Transverse colon (tissue), 4 donors: ENCODE measurements at regions not wholly inside any gene's neighbourhood (a gene's known extent, or its start where the extent isn't known, plus 50 kb on each side); places are given as distances from the start of the nearest gene placed in this dataset.

Experiments
- DNase-seq: peaks from one replicate; pipeline ENCODE4 v3.0.0-alpha.2; 2019
- H3K27ac ChIP-seq, 4 donors: fragments of 200-600 bp; sonication (generic); 2 replicates each; pipeline ENCODE4 v1.5.1; 2016 to 2018; ENCODE audit warnings: inconsistent platforms in 4 of 4
- H3K27me3 ChIP-seq: fragments of 200-600 bp; sonication (generic); 2 replicates; pipeline ENCODE4 v1.5.1; 2017; ENCODE audit warnings: inconsistent platforms
- H3K36me3 ChIP-seq, 4 donors: fragments of 200-600 bp; sonication (generic); 2 replicates each; pipeline ENCODE4 v1.5.1; 2017 to 2019; ENCODE audit warnings: inconsistent platforms in 4 of 4
- H3K4me1 ChIP-seq, 4 donors: fragments of 200-600 bp; sonication (generic); 2 replicates each; pipeline ENCODE4 v1.5.1; 2017 to 2020; ENCODE audit warnings: inconsistent platforms in 4 of 4
- H3K4me3 ChIP-seq, 4 donors: fragments of 200-600 bp; sonication (generic); 1 replicate in 1 of 4; 2 replicates in 3 of 4; pipeline versions ENCODE4 v1.5.1 to v1.6.1; 2017 to 2019; ENCODE audit warnings: inconsistent platforms in 4 of 4
- H3K9me3 ChIP-seq, 2 donors: fragments of 200-600 bp; sonication (generic); 2 replicates each; pipeline ENCODE4 v1.5.1; 2017 to 2019; ENCODE audit warnings: inconsistent platforms in 2 of 2
- EP300 ChIP-seq: sonication (generic); formaldehyde crosslinking; IDR thresholded peaks from one replicate; pipeline ENCODE4 v1.6.1; 2017; ENCODE audit warnings: antibody characterized with exemption, low read depth
- POLR2A ChIP-seq: fragments of 450-650 bp; IDR thresholded peaks from one replicate; pipeline ENCODE4 v1.6.1; 2016; ENCODE audit warnings: antibody characterized with exemption, mild to moderate bottlenecking, moderate library complexity
- POLR2AphosphoS5 ChIP-seq, 3 donors: sonication (generic); formaldehyde crosslinking; IDR thresholded peaks; one replicate each; pipeline ENCODE4 v1.6.1; 2016; ENCODE audit warnings: antibody characterized with exemption in 3 of 3
- WGBS, 2 donors: methylation state at CpG; one replicate each; pipeline ENCODE4 v1.1.5; 2018; ENCODE audit warnings: low coverage in 1 of 2; 5-methylcytosine and 5-hydroxymethylcytosine counted together
- in situ Hi-C, 4 donors: fragments of 200-750 bp; cut with MboI; loops; one replicate each; pipeline versions ENCODE4 v1.15.0 to v1.15.1; 2017; ENCODE audit warnings: low sequenced_read_pairs in 3 of 4, low pct_ligation_motif_present in 1 of 4, low pct_unique_long_range_greater_than_20kb in 1 of 4
- intact Hi-C: fragments of 100-400 bp; cut with DNase I; formaldehyde crosslinking; loops from one replicate; pipeline ENCODE4 v1.15.1; 2023; ENCODE audit warnings: low total_unique reads
- TF ChIP-seq, protein P1 (sequence below), 5 experiments: fragments of 200-600 bp in 3 of 5; fragments of 450-650 bp in 2 of 5; sonication (generic) in 3 of 5; IDR thresholded peaks; 1 replicate in 2 of 5; 2 replicates in 3 of 5; pipeline ENCODE4 v1.5.1; 2016 to 2017; ENCODE audit warnings: antibody characterized with exemption in 5 of 5, inconsistent platforms in 3 of 5, mild to moderate bottlenecking in 2 of 5, moderate library complexity in 1 of 5

- WGBS, 2 donors: 56 to 81% methylated on average over 2 to 4 of the region's 4 CpGs
- no peaks in the 10 kb centered on the region for H3K9me3 ChIP-seq
- DNase-seq: no peak
- no peaks in the 10 kb centered on the region for H3K4me1 ChIP-seq
- no peaks in the 10 kb centered on the region for H3K36me3 ChIP-seq
- TF ChIP-seq POLR2A (no peak), POLR2AphosphoS5 (IDR thresholded peaks at IDR 0.05) (no peak), EP300 (no peak)
- TF ChIP-seq, protein P1, sequence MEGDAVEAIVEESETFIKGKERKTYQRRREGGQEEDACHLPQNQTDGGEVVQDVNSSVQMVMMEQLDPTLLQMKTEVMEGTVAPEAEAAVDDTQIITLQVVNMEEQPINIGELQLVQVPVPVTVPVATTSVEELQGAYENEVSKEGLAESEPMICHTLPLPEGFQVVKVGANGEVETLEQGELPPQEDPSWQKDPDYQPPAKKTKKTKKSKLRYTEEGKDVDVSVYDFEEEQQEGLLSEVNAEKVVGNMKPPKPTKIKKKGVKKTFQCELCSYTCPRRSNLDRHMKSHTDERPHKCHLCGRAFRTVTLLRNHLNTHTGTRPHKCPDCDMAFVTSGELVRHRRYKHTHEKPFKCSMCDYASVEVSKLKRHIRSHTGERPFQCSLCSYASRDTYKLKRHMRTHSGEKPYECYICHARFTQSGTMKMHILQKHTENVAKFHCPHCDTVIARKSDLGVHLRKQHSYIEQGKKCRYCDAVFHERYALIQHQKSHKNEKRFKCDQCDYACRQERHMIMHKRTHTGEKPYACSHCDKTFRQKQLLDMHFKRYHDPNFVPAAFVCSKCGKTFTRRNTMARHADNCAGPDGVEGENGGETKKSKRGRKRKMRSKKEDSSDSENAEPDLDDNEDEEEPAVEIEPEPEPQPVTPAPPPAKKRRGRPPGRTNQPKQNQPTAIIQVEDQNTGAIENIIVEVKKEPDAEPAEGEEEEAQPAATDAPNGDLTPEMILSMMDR (IDR thresholded peaks at IDR 0.05): no peak
- intact Hi-C loops: no loop called here
- H3K4me3 ChIP-seq: no peak overlapping the region
- H3K27me3 ChIP-seq: no peaks in the 10 kb centered on the region
- in situ Hi-C loops: no loop called here
- H3K27ac ChIP-seq: no peak overlapping the region
Observed at GRCh38 chr3:137061186-137061585, 103.4 kb downstream of the IL20RB start.

- in situ Hi-C loops: no loop called here
- intact Hi-C loops: no loop called here
Observed at GRCh38 chr3:137062250-137062649, 104.5 kb downstream of the IL20RB start.

DNA sequence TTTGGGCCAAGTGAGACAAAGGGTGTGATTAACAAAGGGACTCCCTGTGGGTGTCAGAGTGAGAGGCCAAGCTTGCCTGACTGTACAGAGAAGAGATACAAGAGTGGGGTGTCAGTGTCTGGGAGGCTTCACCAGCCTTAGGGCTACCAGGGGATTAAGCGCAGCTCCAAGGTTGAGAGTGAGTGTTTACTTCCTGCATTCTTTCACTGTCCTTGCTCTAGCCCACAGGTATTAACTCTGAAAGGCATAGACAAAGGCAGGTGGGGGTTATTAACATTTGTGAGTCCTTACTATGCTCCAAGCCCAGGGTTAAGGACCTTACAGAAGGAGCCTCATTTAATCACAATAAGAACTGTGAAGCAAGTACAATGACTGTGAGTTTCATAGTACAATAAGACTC lies 107.6 kb downstream of the IL20RB start:
- intact Hi-C loops (no loop called here), in situ Hi-C loops (no loop called here)
- H3K27me3 ChIP-seq: no peaks in the 10 kb centered on the region
- no peaks in the 10 kb centered on the region for H3K9me3 ChIP-seq
- TF ChIP-seq EP300 (no peak), POLR2AphosphoS5 (IDR thresholded peaks at IDR 0.05) (no peak), POLR2A (no peak)
- TF ChIP-seq, protein P1 (IDR thresholded peaks at IDR 0.05): no peak
- no peaks in the 10 kb centered on the region for H3K36me3 ChIP-seq
- no peak overlapping the region for H3K4me3 ChIP-seq
- WGBS, 2 donors: 84% methylated on average over 1 of the region's 1 CpG; no CpG with 5 or more reads in 1 of the 2 donors
- H3K27ac ChIP-seq: no peak overlapping the region
- no peaks in the 10 kb centered on the region for H3K4me1 ChIP-seq
- no peak for DNase-seq

More at GRCh38 chr3:137062250-137062649, 104.5 kb downstream of the IL20RB start:
- Histone ChIP-seq H3K9me3 (no peaks in the 10 kb centered on the region), H3K27ac (no peak overlapping the region), H3K4me3 (no peak overlapping the region), H3K4me1 (no peaks in the 10 kb centered on the region), H3K36me3 (no peaks in the 10 kb centered on the region), H3K27me3 (no peaks in the 10 kb centered on the region)
- DNase-seq: no peak
- 31 to 46% methylated on average over 2 of the region's 2 CpGs for WGBS, 2 donors
- no peak for TF ChIP-seq EP300
- no peak for TF ChIP-seq POLR2AphosphoS5 (IDR thresholded peaks at IDR 0.05)
- TF ChIP-seq POLR2A: no peak
- TF ChIP-seq, protein P1 (IDR thresholded peaks at IDR 0.05): no peak

GRCh38 chr3:137066092-137066491 lies 108.3 kb downstream of the IL20RB start:
- no peak for TF ChIP-seq POLR2AphosphoS5 (IDR thresholded peaks at IDR 0.05)
- TF ChIP-seq, protein P1 (IDR thresholded peaks at IDR 0.05): no peak
- no peak for TF ChIP-seq POLR2A
- no peak for TF ChIP-seq EP300

More at GRCh38 chr3:137066092-137066491, 108.3 kb downstream of the IL20RB start:
- H3K4me1 ChIP-seq: no peaks in the 10 kb centered on the region
- in situ Hi-C loops (no loop called here), intact Hi-C loops (no loop called here)
- H3K27me3 ChIP-seq: no peaks in the 10 kb centered on the region
- H3K9me3 ChIP-seq: no peaks in the 10 kb centered on the region
- 80% methylated on average over 2 of the region's 2 CpGs; no CpG with 5 or more reads in 1 of the 2 donors for WGBS, 2 donors
- H3K4me3 ChIP-seq: no peak overlapping the region
- H3K27ac ChIP-seq: no peak overlapping the region
- DNase-seq: no peak
- H3K36me3 ChIP-seq: no peaks in the 10 kb centered on the region
